GM06990 (cell line): ENCODE measurements at regions not wholly inside any gene's neighbourhood (a gene's known extent, or its start where the extent isn't known, plus 50 kb on each side); places are given as distances from the start of the nearest gene placed in this dataset.

Source experiments
- DNase-seq: peaks from one replicate; pipeline ENCODE4 v3.0.0-alpha.2; 2011; ENCODE audit not compliant: insufficient read length; ENCODE audit errors: extremely low read depth
- H3K27me3 ChIP-seq: replicated peaks from 2 replicates; pipeline ENCODE4 v1.6.0; 2011; ENCODE audit warnings: low read length; ENCODE audit not compliant: control insufficient read depth, insufficient read depth
- H3K36me3 ChIP-seq: 2 replicates; pipeline ENCODE4 v1.5.1; 2011; ENCODE audit warnings: low read length; ENCODE audit not compliant: control insufficient read depth, insufficient read depth
- H3K4me3 ChIP-seq: replicated peaks from 2 replicates; pipeline ENCODE4 v1.5.1; 2011; ENCODE audit warnings: low read depth, mild to moderate bottlenecking, control low read depth, low read length
- CTCF ChIP-seq: IDR thresholded peaks from 2 replicates; pipeline ENCODE4 v1.5.1; 2011; ENCODE audit warnings: low read length, control low read depth, mild to moderate bottlenecking, inconsistent platforms; ENCODE audit not compliant: insufficient read depth, poor library complexity, severe bottlenecking

- Histone ChIP-seq H3K4me3 (no peak overlapping the region), H3K36me3 (no peaks in the 10 kb centered on the region), H3K27me3 (no peaks in the 10 kb centered on the region)
- DNase-seq = no peak
- TF ChIP-seq CTCF = no peak
Measured at GRCh38 chr9:82161876-82162275, 173.3 kb downstream of the SPATA31D1 start.

GRCh38 chr9:82164159-82164558 is 175.6 kb downstream of the SPATA31D1 start:
- H3K27me3 ChIP-seq = no peaks in the 10 kb centered on the region
- DNase-seq = no peak
- no peaks in the 10 kb centered on the region for H3K36me3 ChIP-seq
- no peak overlapping the region for H3K4me3 ChIP-seq
- TF ChIP-seq CTCF = no peak

GRCh38 chr9:82167296-82167695 is 178.7 kb downstream of the SPATA31D1 start:
- Histone ChIP-seq H3K4me3 (no peak overlapping the region), H3K36me3 (no peaks in the 10 kb centered on the region), H3K27me3 (no peaks in the 10 kb centered on the region)
- TF ChIP-seq CTCF = no peak
- DNase-seq = no peak

GRCh38 chr9:82168585-82168984 is 180.0 kb downstream of the SPATA31D1 start:
- Histone ChIP-seq H3K27me3 (no peaks in the 10 kb centered on the region), H3K36me3 (no peaks in the 10 kb centered on the region), H3K4me3 (no peak overlapping the region)
- TF ChIP-seq CTCF = no peak
- DNase-seq = no peak

- TF ChIP-seq CTCF = no peak
- Histone ChIP-seq H3K4me3 (no peak overlapping the region), H3K36me3 (no peaks in the 10 kb centered on the region), H3K27me3 (no peaks in the 10 kb centered on the region)
- DNase-seq = no peak
Measured at GRCh38 chr9:82170866-82171265, 182.3 kb downstream of the SPATA31D1 start.

- Histone ChIP-seq H3K27me3 (no peaks in the 10 kb centered on the region), H3K36me3 (no peaks in the 10 kb centered on the region), H3K4me3 (no peak overlapping the region)
- no peak for DNase-seq
- no peak for TF ChIP-seq CTCF
Measured at GRCh38 chr9:82171271-82171670, 182.7 kb downstream of the SPATA31D1 start.
